ENCODE measurements at regions not wholly inside any gene's neighbourhood (a gene's known extent, or its start where the extent isn't known, plus 50 kb on each side); places are given as distances from the start of the nearest gene placed in this dataset.
A peak's percentile ranks its signal among the peaks of the same experiment; 100 is the strongest.

DNA sequence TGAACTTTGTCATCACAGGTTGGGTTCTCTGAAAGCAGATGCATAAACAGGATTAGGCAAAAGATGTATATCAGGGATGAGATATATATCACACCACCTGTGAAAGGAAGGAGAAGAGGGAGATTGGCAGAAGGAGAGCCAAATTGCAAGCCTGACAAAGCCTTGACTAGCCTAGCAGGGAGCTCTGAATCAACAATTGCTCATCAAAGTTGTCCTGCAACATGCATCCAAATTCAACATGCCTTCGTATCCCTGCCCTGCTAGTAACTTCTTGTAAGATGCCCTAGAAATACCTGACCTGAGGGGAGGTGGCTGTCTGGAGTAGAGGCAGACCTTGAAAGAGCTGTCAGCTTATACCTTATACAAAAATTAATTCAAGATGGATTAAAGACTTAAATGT is 207.1 kb upstream of the HTR1E start:
- TF ChIP-seq, protein P1, sequence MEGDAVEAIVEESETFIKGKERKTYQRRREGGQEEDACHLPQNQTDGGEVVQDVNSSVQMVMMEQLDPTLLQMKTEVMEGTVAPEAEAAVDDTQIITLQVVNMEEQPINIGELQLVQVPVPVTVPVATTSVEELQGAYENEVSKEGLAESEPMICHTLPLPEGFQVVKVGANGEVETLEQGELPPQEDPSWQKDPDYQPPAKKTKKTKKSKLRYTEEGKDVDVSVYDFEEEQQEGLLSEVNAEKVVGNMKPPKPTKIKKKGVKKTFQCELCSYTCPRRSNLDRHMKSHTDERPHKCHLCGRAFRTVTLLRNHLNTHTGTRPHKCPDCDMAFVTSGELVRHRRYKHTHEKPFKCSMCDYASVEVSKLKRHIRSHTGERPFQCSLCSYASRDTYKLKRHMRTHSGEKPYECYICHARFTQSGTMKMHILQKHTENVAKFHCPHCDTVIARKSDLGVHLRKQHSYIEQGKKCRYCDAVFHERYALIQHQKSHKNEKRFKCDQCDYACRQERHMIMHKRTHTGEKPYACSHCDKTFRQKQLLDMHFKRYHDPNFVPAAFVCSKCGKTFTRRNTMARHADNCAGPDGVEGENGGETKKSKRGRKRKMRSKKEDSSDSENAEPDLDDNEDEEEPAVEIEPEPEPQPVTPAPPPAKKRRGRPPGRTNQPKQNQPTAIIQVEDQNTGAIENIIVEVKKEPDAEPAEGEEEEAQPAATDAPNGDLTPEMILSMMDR (IDR thresholded peaks at IDR 0.05; ENCODE audit: unreplicated experiment in 3 of 3): no peak
- Mint-ChIP-seq H3K4me1 (no peaks in the 10 kb centered on the region), H3K36me3 (ENCODE audit: low read depth) (no peaks in the 10 kb centered on the region), H3K27ac (no peak overlapping the region), H3K4me3 (no peak overlapping the region), H3K9me3 (peaks cover 22% of the 10 kb centered on the region), H3K27me3 (ENCODE audit: low read depth) (no peaks in the 10 kb centered on the region)

DNA sequence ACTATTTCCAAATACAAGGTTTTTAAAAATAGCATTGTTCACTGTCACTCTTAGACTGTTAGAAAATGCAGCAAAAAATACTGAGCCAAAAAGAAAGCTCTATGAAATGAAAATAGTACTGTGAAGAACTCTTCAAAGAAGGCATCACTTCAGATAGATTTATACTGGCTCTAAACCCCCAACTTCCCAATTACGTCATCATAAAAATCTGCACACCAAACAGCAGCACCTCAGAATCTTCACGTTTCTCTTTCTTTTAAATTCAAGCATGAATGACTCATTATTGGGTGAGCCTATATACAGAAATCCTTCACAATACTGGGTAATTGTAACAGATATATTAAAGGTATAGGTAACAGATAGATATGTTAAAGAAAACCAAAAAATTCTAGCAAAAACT is 208.4 kb upstream of the HTR1E start:
- no peaks in the 10 kb centered on the region for H3K27me3 Mint-ChIP-seq (ENCODE audit: low read depth)
- H3K4me1 Mint-ChIP-seq: no peaks in the 10 kb centered on the region
- H3K27ac Mint-ChIP-seq: no peak overlapping the region
- no peak overlapping the region for H3K4me3 Mint-ChIP-seq
- peaks cover 25% of the 10 kb centered on the region for H3K9me3 Mint-ChIP-seq
- TF ChIP-seq, protein P1 (IDR thresholded peaks at IDR 0.05; ENCODE audit: unreplicated experiment in 3 of 3): no peak
- H3K36me3 Mint-ChIP-seq (ENCODE audit: low read depth): no peaks in the 10 kb centered on the region

DNA sequence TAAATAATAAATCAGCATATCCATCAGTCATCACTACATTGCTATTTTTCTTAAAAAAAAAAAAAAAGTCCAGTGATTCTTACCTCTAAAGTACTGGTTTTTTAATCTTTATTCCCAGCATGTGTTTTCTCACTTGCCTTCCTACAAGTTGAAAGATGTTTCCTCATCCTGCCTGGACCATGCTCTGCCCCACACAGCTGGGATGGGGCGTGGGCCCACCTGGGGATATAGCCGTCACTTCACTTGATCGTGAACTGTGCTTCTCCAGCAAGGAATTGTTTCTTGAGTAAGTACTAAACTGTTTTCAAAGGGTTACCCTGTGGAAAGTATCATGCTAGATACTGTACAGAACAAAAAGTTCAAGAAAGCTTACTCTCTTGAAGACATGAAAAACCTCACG is 212.6 kb upstream of the HTR1E start:
- Mint-ChIP-seq H3K36me3 (ENCODE audit: low read depth) (no peaks in the 10 kb centered on the region), H3K4me1 (peaks cover 5% of the 10 kb centered on the region)

DNA sequence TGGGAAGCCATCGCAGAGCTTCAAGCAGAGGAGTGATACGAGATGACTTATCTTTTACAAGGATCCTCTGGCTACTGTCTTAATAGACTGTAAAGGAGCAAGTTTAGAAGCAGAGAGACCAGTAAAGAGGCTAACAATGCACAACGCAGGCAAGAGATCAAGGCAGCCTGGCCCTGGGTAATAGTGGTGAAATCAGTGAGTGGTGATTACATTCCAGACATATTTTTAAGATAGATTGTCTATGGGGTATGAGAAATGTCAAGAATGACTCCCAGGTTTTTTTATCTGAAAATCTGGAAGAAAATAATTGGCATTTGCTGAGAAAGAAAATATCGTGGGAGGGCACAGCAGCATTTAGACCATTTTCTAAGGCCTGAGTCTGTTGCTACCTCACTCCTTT is 213.6 kb upstream of the HTR1E start:
- Mint-ChIP-seq H3K36me3 (ENCODE audit: low read depth) (no peaks in the 10 kb centered on the region), H3K4me1 (peaks cover 5% of the 10 kb centered on the region), H3K4me3 (no peak overlapping the region), H3K9me3 (peaks cover 5% of the 10 kb centered on the region), H3K27ac (peak overlapping the region in 1 of 3 experiments; percentile 17), H3K27me3 (ENCODE audit: low read depth) (no peaks in the 10 kb centered on the region)
- TF ChIP-seq, protein P1 (IDR thresholded peaks at IDR 0.05; ENCODE audit: unreplicated experiment in 3 of 3): no peak

More for the DNA sequence above, 212.6 kb upstream of the HTR1E start:
- no peaks in the 10 kb centered on the region for H3K27me3 Mint-ChIP-seq (ENCODE audit: low read depth)
- peaks cover 5% of the 10 kb centered on the region for H3K9me3 Mint-ChIP-seq
- TF ChIP-seq, protein P1 (IDR thresholded peaks at IDR 0.05; ENCODE audit: unreplicated experiment in 3 of 3): no peak
- H3K4me3 Mint-ChIP-seq: no peak overlapping the region
- H3K27ac Mint-ChIP-seq: no peak overlapping the region

DNA sequence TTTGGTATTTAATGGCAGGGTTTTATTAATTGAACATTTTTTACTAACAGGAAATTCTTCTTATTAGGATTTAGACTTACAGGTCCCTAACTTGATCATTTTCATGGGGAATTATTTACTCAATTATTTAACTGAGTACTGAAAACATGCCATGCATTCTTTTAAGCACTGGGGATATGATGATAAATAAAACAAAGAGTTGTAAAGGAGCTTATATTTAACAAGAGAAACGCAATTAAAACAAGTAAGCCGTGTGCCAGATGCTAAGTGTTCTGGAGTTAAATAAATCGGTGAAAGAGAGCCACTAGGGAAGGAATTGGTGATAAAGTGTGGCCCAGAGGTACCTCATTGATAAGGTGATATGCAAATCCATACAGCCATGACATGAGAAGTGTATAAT is 214.2 kb upstream of the HTR1E start:
- H3K27ac Mint-ChIP-seq: peak overlapping the region in 1 of 3 experiments; percentile 17
- no peaks in the 10 kb centered on the region for H3K36me3 Mint-ChIP-seq (ENCODE audit: low read depth)
- no peaks in the 10 kb centered on the region for H3K27me3 Mint-ChIP-seq (ENCODE audit: low read depth)
- TF ChIP-seq, protein P1 (IDR thresholded peaks at IDR 0.05; ENCODE audit: unreplicated experiment in 3 of 3): no peak
- H3K4me1 Mint-ChIP-seq: peaks cover 5% of the 10 kb centered on the region
- peaks cover 5% of the 10 kb centered on the region for H3K9me3 Mint-ChIP-seq
- H3K4me3 Mint-ChIP-seq: no peak overlapping the region

DNA sequence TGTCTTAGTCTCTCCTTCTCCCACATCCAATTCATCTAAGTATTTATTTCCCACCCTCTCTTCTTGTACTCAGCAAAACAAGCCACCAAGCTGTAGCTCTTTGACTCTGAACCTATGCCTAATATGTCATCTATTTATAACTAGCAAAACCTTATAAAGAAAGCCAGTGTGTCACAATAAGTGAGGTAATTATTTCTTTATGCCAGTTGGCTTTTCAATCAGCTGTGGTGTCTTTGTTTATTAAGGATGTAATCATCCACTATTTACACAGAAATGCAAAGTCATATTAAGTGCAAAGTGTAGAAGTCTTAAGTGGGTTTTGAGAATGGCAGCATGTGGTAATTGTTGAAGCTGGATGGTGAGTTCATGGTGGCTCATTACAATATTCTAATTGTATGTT is 215.2 kb upstream of the HTR1E start:
- TF ChIP-seq, protein P1 (IDR thresholded peaks at IDR 0.05; ENCODE audit: unreplicated experiment in 3 of 3): no peak
- peaks cover 5% of the 10 kb centered on the region for H3K9me3 Mint-ChIP-seq
- H3K4me1 Mint-ChIP-seq: peaks cover 5% of the 10 kb centered on the region
- no peaks in the 10 kb centered on the region for H3K36me3 Mint-ChIP-seq (ENCODE audit: low read depth)
- no peak overlapping the region for H3K4me3 Mint-ChIP-seq
- peak overlapping the region; percentile 15 to 71 (median 22) for H3K27ac Mint-ChIP-seq
- H3K27me3 Mint-ChIP-seq (ENCODE audit: low read depth): no peaks in the 10 kb centered on the region

Data from nephron (organoid).